ENCODE measurements at regions not wholly inside any gene's neighbourhood (a gene's known extent, or its start where the extent isn't known, plus 50 kb on each side); places are given as distances from the start of the nearest gene placed in this dataset.

GRCh38 chr2:156046900-156047299 is 285.6 kb downstream of the NR4A2 start:
- no peaks in the 10 kb centered on the region for H3K4me1 Mint-ChIP-seq (ENCODE audit: low read depth)
- POLR2A ChIA-PET: no interaction called here
- H3K36me3 Mint-ChIP-seq (ENCODE audit: low read depth): no peaks in the 10 kb centered on the region
- CTCF ChIA-PET: no interaction called here
- no peak for TF ChIP-seq CTCF (IDR thresholded peaks at IDR 0.05)
- no peaks in the 10 kb centered on the region for H3K9me3 Mint-ChIP-seq
- no peak overlapping the region for H3K27ac Mint-ChIP-seq
- DNase-seq (no peak), ATAC-seq (no peak)
- H3K27me3 Mint-ChIP-seq: no peaks in the 10 kb centered on the region
- intact Hi-C loops (cut with micrococcal nuclease): no loop called here
- H3K4me3 Mint-ChIP-seq: no peak overlapping the region

- no peak overlapping the region for H3K4me3 Mint-ChIP-seq
- TF ChIP-seq CTCF (IDR thresholded peaks at IDR 0.05): no peak
- ATAC-seq (no peak), DNase-seq (no peak)
- intact Hi-C loops (cut with micrococcal nuclease): no loop called here
- no peaks in the 10 kb centered on the region for H3K9me3 Mint-ChIP-seq
- no peaks in the 10 kb centered on the region for H3K36me3 Mint-ChIP-seq (ENCODE audit: low read depth)
- CTCF ChIA-PET: no interaction called here
- POLR2A ChIA-PET: no interaction called here
- H3K4me1 Mint-ChIP-seq (ENCODE audit: low read depth): no peaks in the 10 kb centered on the region
- no peak overlapping the region for H3K27ac Mint-ChIP-seq
- H3K27me3 Mint-ChIP-seq: no peaks in the 10 kb centered on the region
Observed at GRCh38 chr2:156042895-156043294, 289.6 kb downstream of the NR4A2 start.

GRCh38 chr2:156038021-156038420 is 294.5 kb downstream of the NR4A2 start:
- no peaks in the 10 kb centered on the region for H3K9me3 Mint-ChIP-seq
- no peaks in the 10 kb centered on the region for H3K4me1 Mint-ChIP-seq (ENCODE audit: low read depth)
- no peak overlapping the region for H3K4me3 Mint-ChIP-seq
- no peak for TF ChIP-seq CTCF (IDR thresholded peaks at IDR 0.05)
- POLR2A ChIA-PET: no interaction called here
- no peaks in the 10 kb centered on the region for H3K27me3 Mint-ChIP-seq
- no peak overlapping the region for H3K27ac Mint-ChIP-seq
- DNase-seq: no peak
- CTCF ChIA-PET: no interaction called here
- no peaks in the 10 kb centered on the region for H3K36me3 Mint-ChIP-seq (ENCODE audit: low read depth)
- ATAC-seq: no peak
- intact Hi-C loops (cut with micrococcal nuclease): no loop called here

GRCh38 chr2:156037482-156037881 is 295.0 kb downstream of the NR4A2 start:
- Mint-ChIP-seq H3K4me3 (no peak overlapping the region), H3K27ac (no peak overlapping the region), H3K4me1 (ENCODE audit: low read depth) (no peaks in the 10 kb centered on the region), H3K9me3 (no peaks in the 10 kb centered on the region), H3K27me3 (no peaks in the 10 kb centered on the region), H3K36me3 (ENCODE audit: low read depth) (no peaks in the 10 kb centered on the region)
- no peak for TF ChIP-seq CTCF (IDR thresholded peaks at IDR 0.05)
- DNase-seq (no peak), ATAC-seq (no peak)
- CTCF ChIA-PET: no interaction called here
- POLR2A ChIA-PET: no interaction called here
- intact Hi-C loops (cut with micrococcal nuclease): no loop called here

GRCh38 chr2:156031121-156031520 is 301.4 kb downstream of the NR4A2 start:
- no peak for DNase-seq
- ATAC-seq: no peak
- no peak overlapping the region for H3K27ac Mint-ChIP-seq
- H3K36me3 Mint-ChIP-seq (ENCODE audit: low read depth): no peaks in the 10 kb centered on the region
- ChIA-PET CTCF (no interaction called here), POLR2A (no interaction called here)
- intact Hi-C loops (cut with micrococcal nuclease): no loop called here
- no peaks in the 10 kb centered on the region for H3K27me3 Mint-ChIP-seq
- no peaks in the 10 kb centered on the region for H3K9me3 Mint-ChIP-seq
- H3K4me1 Mint-ChIP-seq (ENCODE audit: low read depth): no peaks in the 10 kb centered on the region
- no peak overlapping the region for H3K4me3 Mint-ChIP-seq
- TF ChIP-seq CTCF (IDR thresholded peaks at IDR 0.05): no peak
